ENCODE measurements at regions not wholly inside any gene's neighbourhood (a gene's known extent, or its start where the extent isn't known, plus 50 kb on each side); places are given as distances from the start of the nearest gene placed in this dataset.

DNA sequence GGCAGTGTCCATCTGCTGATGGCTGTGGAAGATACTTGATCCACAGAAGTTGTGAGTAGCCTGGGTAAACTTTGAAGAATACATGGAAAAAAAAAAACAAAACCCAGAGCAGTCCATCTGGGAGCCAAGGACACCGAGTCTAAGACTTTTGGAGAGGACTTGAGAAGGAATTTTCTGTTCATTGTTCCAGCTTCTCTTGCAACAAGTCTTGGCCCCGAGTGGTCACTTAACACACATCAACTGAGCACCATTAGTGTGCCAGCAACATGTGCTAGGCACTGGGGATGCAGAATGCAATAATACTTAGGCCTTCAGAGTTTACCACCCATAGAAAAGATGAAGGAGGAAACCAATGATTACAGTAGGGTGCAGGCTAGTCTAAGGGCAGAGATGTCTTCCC is 266.7 kb downstream of the EMP1 start:
- H3K9me3 ChIP-seq (ENCODE audit: control insufficient read depth, insufficient read depth, low read length) = no peaks in the 10 kb centered on the region
- no peak overlapping the region for H3K9ac ChIP-seq (ENCODE audit: low read depth, low read length)
- CTCF ChIA-PET = no interaction called here
- no peak overlapping the region for H2BK5ac ChIP-seq (ENCODE audit: low read depth, low read length, poor library complexity, severe bottlenecking)
- no TSS peak for BruUV-seq (replicated peaks)
- H3K4me1 ChIP-seq (ENCODE audit: control insufficient read depth, insufficient read depth, low read length) = no peaks in the 10 kb centered on the region
- no peaks in the 10 kb centered on the region for H4K20me1 ChIP-seq (ENCODE audit: insufficient read depth, low read length)
- no peak overlapping the region for H3K27ac ChIP-seq (ENCODE audit: insufficient read depth, low read length)
- no peak overlapping the region for H4K91ac ChIP-seq (ENCODE audit: insufficient read depth, low read depth, low read length)
- no peak overlapping the region for H4K8ac ChIP-seq (ENCODE audit: low read depth in 2 of 2, low read length in 2 of 2)
- H3K9me1 ChIP-seq (ENCODE audit: insufficient read depth, low read length) = no peaks in the 10 kb centered on the region
- no peak overlapping the region for H3K56ac ChIP-seq (ENCODE audit: extremely low read depth, insufficient read depth, low read length)
- in situ Hi-C loops (cut with MboI; ENCODE audit: low sequenced_read_pairs) (no loop called here), dilution Hi-C loops (cut with HindIII; ENCODE audit: low sequenced_read_pairs, unreplicated experiment) (no loop called here), intact Hi-C loops (cut with micrococcal nuclease) (no loop called here)
- H3K4ac ChIP-seq (ENCODE audit: low read depth, low read length) = no peak overlapping the region
- no peak overlapping the region for H3K4me2 ChIP-seq (ENCODE audit: low read depth, low read length)
- WGBS, 2 experiments (ENCODE audit: extremely low coverage in 2 of 2, insufficient read length in 1 of 2) = no CpG with 5 or more reads among the region's 2 CpGs
- no peak overlapping the region for H3K18ac ChIP-seq (ENCODE audit: low read depth, low read length)
- no peak overlapping the region for H2BK120ac ChIP-seq (ENCODE audit: low read depth, low read length)
- TF ChIP-seq MAFK (IDR thresholded peaks at IDR 0.05; ENCODE audit: low read depth, low read length) = no peak
- TF ChIP-seq FOS (IDR thresholded peaks at IDR 0.05; ENCODE audit: low read depth, low read length) = no peak
- no peak for TF ChIP-seq CTCF (conservative IDR thresholded peaks at IDR 0.05; ENCODE audit: low read depth, low read length)
- no peak for TF ChIP-seq POLR2A (IDR thresholded peaks at IDR 0.05; ENCODE audit: low read depth, low read length)
- no peak for TF ChIP-seq CEBPB (IDR thresholded peaks at IDR 0.05; ENCODE audit: low read depth, low read length)
- TF ChIP-seq RAD21 (IDR thresholded peaks at IDR 0.05; ENCODE audit: low read length) = no peak
- TF ChIP-seq RCOR1 (IDR thresholded peaks at IDR 0.05; ENCODE audit: insufficient replicate concordance, low read length) = no peak
- no peak for TF ChIP-seq SMC3 (IDR thresholded peaks at IDR 0.05; ENCODE audit: low read depth, low read length)
- no peak for TF ChIP-seq MXI1 (IDR thresholded peaks at IDR 0.05; ENCODE audit: borderline replicate concordance, low read depth, low read length)
- no peak for TF ChIP-seq MAZ (IDR thresholded peaks at IDR 0.05; ENCODE audit: borderline replicate concordance, low read depth, low read length)
- TF ChIP-seq ELK1 (IDR thresholded peaks at IDR 0.05; ENCODE audit: borderline replicate concordance, low read depth, low read length) = no peak
- no peak for TF ChIP-seq RFX5 (IDR thresholded peaks at IDR 0.05; ENCODE audit: low read depth, low read length)
- no peak for TF ChIP-seq BHLHE40 (IDR thresholded peaks at IDR 0.05; ENCODE audit: low read depth, low read length)
- H3K14ac ChIP-seq (replicated peaks; ENCODE audit: low read depth, low read length) = no peak overlapping the region
- H3K79me1 ChIP-seq (ENCODE audit: low read depth in 1 of 2, low read length in 2 of 2) = no peaks in the 10 kb centered on the region
- H4K5ac ChIP-seq (ENCODE audit: low read depth, low read length) = no peak overlapping the region
- H2AFZ ChIP-seq (replicated peaks; ENCODE audit: low read length, poor library complexity) = no peak overlapping the region
- no peak overlapping the region for H3K23ac ChIP-seq (ENCODE audit: low read depth, low read length)
- DNase-seq (no peak), ATAC-seq (ENCODE audit: low read depth) (no peak)
- POLR2A ChIA-PET (ENCODE audit: unreplicated experiment) = no interaction called here
- no peak overlapping the region for H2BK20ac ChIP-seq (ENCODE audit: low read depth, low read length)
- no peak overlapping the region for H2AK5ac ChIP-seq (ENCODE audit: low read depth, low read length)
- no peak overlapping the region for H3K4me3 ChIP-seq (ENCODE audit: insufficient read depth, low read depth, low read length)
- H3K36me3 ChIP-seq (ENCODE audit: control insufficient read depth, insufficient read depth, low read length) = no peaks in the 10 kb centered on the region
- no peak overlapping the region for H2BK15ac ChIP-seq (ENCODE audit: low read depth, low read length)
- H3K27me3 ChIP-seq (ENCODE audit: control insufficient read depth, insufficient read depth, low read length) = no peaks in the 10 kb centered on the region; the same call in 1 of the 2 replicates
- no peak overlapping the region for H2AK9ac ChIP-seq (replicated peaks; ENCODE audit: low read depth, low read length, poor library complexity)

Measured in IMR-90 (cell line).